ENCODE measurements at regions not wholly inside any gene's neighbourhood (a gene's known extent, or its start where the extent isn't known, plus 50 kb on each side); places are given as distances from the start of the nearest gene placed in this dataset.
"Not testable (repeated sequence)": the region's sequence is repeated elsewhere in the genome, so short reads cannot be mapped to it uniquely, and the experiment has no call there.

GRCh38 chr2:240191001-240191400 lies 50.5 kb upstream of the OTOS start:
- DNase-seq (ENCODE audit: low spot score in 2 of 2): peak in 1 of 2 donors; percentile 44
- ATAC-seq: no peak
- Mint-ChIP-seq H3K27ac (no peak overlapping the region), H3K36me3 (no peaks in the 10 kb centered on the region), H3K9me3 (peaks cover 8 to 14% of the 10 kb centered on the region in 2 donors)

GRCh38 chr2:240192661-240193060 lies 52.2 kb upstream of the OTOS start:
- no peaks in the 10 kb centered on the region for H3K36me3 Mint-ChIP-seq
- ATAC-seq: no peak
- H3K9me3 Mint-ChIP-seq: peaks cover 7 to 8% of the 10 kb centered on the region in 2 donors
- no peak overlapping the region for H3K27ac Mint-ChIP-seq
- peak in 1 of 2 donors; percentile 25 for DNase-seq (ENCODE audit: low spot score in 2 of 2)

- not testable (repeated sequence) for H3K9me3 Mint-ChIP-seq
Measured at GRCh38 chr2:240194341-240194762, 53.9 kb upstream of the OTOS start.

GRCh38 chr2:240195316-240195861 lies 54.9 kb upstream of the OTOS start:
- no peak for ATAC-seq
- Mint-ChIP-seq H3K27ac (no peak overlapping the region), H3K9me3 (no peaks in the 10 kb centered on the region), H3K36me3 (no peaks in the 10 kb centered on the region)
- peak in 1 of 2 donors; percentile 38 for DNase-seq (ENCODE audit: low spot score in 2 of 2)

More at GRCh38 chr2:240194341-240194762, 53.9 kb upstream of the OTOS start:
- not testable (repeated sequence) for H3K27ac Mint-ChIP-seq; H3K36me3 Mint-ChIP-seq; ATAC-seq; DNase-seq (ENCODE audit: low spot score in 2 of 2)

- H3K36me3 Mint-ChIP-seq: no peaks in the 10 kb centered on the region
- ATAC-seq (no peak), DNase-seq (ENCODE audit: low spot score in 2 of 2) (no peak)
- H3K9me3 Mint-ChIP-seq: no peaks in the 10 kb centered on the region
- H3K27ac Mint-ChIP-seq: no peak overlapping the region
Measured at GRCh38 chr2:240196716-240197461, 56.4 kb upstream of the OTOS start.

- Mint-ChIP-seq H3K9me3 (no peaks in the 10 kb centered on the region), H3K36me3 (no peaks in the 10 kb centered on the region), H3K27ac (no peak overlapping the region)
- DNase-seq (ENCODE audit: low spot score in 2 of 2): no peak
- ATAC-seq: no peak
Measured at GRCh38 chr2:240197462-240198139, 57.1 kb upstream of the OTOS start.

- Mint-ChIP-seq H3K36me3 (no peaks in the 10 kb centered on the region), H3K9me3 (no peaks in the 10 kb centered on the region), H3K27ac (no peak overlapping the region)
- DNase-seq (ENCODE audit: low spot score in 2 of 2): no peak
- ATAC-seq: no peak
Measured at GRCh38 chr2:240198226-240198625, 57.8 kb upstream of the OTOS start.

- ATAC-seq (no peak), DNase-seq (ENCODE audit: low spot score in 2 of 2) (peak in 1 of 2 donors; percentile 48)
- Mint-ChIP-seq H3K36me3 (no peaks in the 10 kb centered on the region), H3K27ac (no peak overlapping the region), H3K9me3 (no peaks in the 10 kb centered on the region)
Measured at GRCh38 chr2:240199133-240199870, 58.8 kb upstream of the OTOS start.

GRCh38 chr2:240200230-240201051 lies 60.0 kb upstream of the OTOS start:
- ATAC-seq (peak in 1 of 2 donors; percentile 42), DNase-seq (ENCODE audit: low spot score in 2 of 2) (peak in 1 of 2 donors; percentile 26)
- Mint-ChIP-seq H3K9me3 (no peaks in the 10 kb centered on the region), H3K27ac (no peak overlapping the region), H3K36me3 (no peaks in the 10 kb centered on the region)

GRCh38 chr2:240201866-240202265 lies 61.4 kb upstream of the OTOS start:
- Mint-ChIP-seq H3K36me3 (peaks cover 0 to 5% of the 10 kb centered on the region in 2 donors), H3K27ac (no peak overlapping the region), H3K9me3 (peaks cover 0 to 9% of the 10 kb centered on the region in 2 donors)
- ATAC-seq (no peak), DNase-seq (ENCODE audit: low spot score in 2 of 2) (no peak)

GRCh38 chr2:240202586-240202985 lies 62.1 kb upstream of the OTOS start:
- Mint-ChIP-seq H3K27ac (no peak overlapping the region), H3K9me3 (peaks cover 0 to 9% of the 10 kb centered on the region in 2 donors)
- ATAC-seq: no peak

GRCh38 chr2:240203031-240203787 lies 62.8 kb upstream of the OTOS start:
- peaks cover 0 to 9% of the 10 kb centered on the region in 2 donors for H3K9me3 Mint-ChIP-seq
- no peak for ATAC-seq
- peak in 1 of 2 donors; percentile 14 for DNase-seq (ENCODE audit: low spot score in 2 of 2)
- peaks cover 0 to 5% of the 10 kb centered on the region in 2 donors for H3K36me3 Mint-ChIP-seq
- no peak overlapping the region for H3K27ac Mint-ChIP-seq

More at GRCh38 chr2:240202586-240202985, 62.1 kb upstream of the OTOS start:
- DNase-seq (ENCODE audit: low spot score in 2 of 2): no peak
- H3K36me3 Mint-ChIP-seq: peaks cover 0 to 5% of the 10 kb centered on the region in 2 donors

- DNase-seq (ENCODE audit: low spot score in 2 of 2) (peak in 1 of 2 donors; percentile 6), ATAC-seq (no peak)
- H3K27ac Mint-ChIP-seq: no peak overlapping the region
- H3K36me3 Mint-ChIP-seq: peaks cover 0 to 5% of the 10 kb centered on the region in 2 donors
- H3K9me3 Mint-ChIP-seq: peaks cover 0 to 9% of the 10 kb centered on the region in 2 donors
Measured at GRCh38 chr2:240203788-240204270, 63.4 kb upstream of the OTOS start.

- Mint-ChIP-seq H3K36me3 (peaks cover 0 to 5% of the 10 kb centered on the region in 2 donors), H3K9me3 (peaks cover 0 to 9% of the 10 kb centered on the region in 2 donors)
Measured at GRCh38 chr2:240204431-240205276, 64.2 kb upstream of the OTOS start.

More at GRCh38 chr2:240204431-240205276, 64.2 kb upstream of the OTOS start:
- ATAC-seq (peak in 1 of 2 donors; percentile 9), DNase-seq (ENCODE audit: low spot score in 2 of 2) (no peak)
- H3K27ac Mint-ChIP-seq: no peak overlapping the region

All from activated naive CD4-positive, alpha-beta T cell treated with anti-CD3 and anti-CD28 coated beads, Interleukin-2, amount 50 U/mL, for 72 hours (primary cell).